Naive B cell (primary cell): ENCODE measurements at regions not wholly inside any gene's neighbourhood (a gene's known extent, or its start where the extent isn't known, plus 50 kb on each side); places are given as distances from the start of the nearest gene placed in this dataset.
"Not testable (repeated sequence)": the region's sequence is repeated elsewhere in the genome, so short reads cannot be mapped to it uniquely, and the experiment has no call there.

Experiments
- ATAC-seq, 2 donors: fragments of 150-1000 bp; cut with Tn5 transposase; 2 replicates each; pipeline ENCODE4 v1.10.0; 2021; ENCODE audit warnings: low read depth in 2 of 2, mild to moderate bottlenecking in 2 of 2, moderate library complexity in 2 of 2
- DNase-seq: peaks from one replicate; pipeline ENCODE4 v3.0.0; 2022
- H3K27ac Mint-ChIP-seq, 6 donors: one replicate each; pipeline ENCODE4 v1.8.0; 2020 to 2022; ENCODE audit warnings: mild to moderate bottlenecking in 6 of 6, mixed read lengths in 6 of 6, moderate library complexity in 5 of 6, inconsistent platforms in 2 of 6
- H3K27me3 Mint-ChIP-seq, 3 donors: one replicate each; pipeline ENCODE4 v1.8.0; 2021 to 2022; ENCODE audit warnings: mixed read lengths in 3 of 3, mild to moderate bottlenecking in 1 of 3
- H3K36me3 Mint-ChIP-seq, 2 donors: one replicate each; pipeline ENCODE4 v1.8.0; 2020 to 2022; ENCODE audit warnings: mixed read lengths in 2 of 2, inconsistent platforms in 1 of 2, mild to moderate bottlenecking in 1 of 2
- H3K4me1 Mint-ChIP-seq, 3 donors: one replicate each; pipeline ENCODE4 v1.8.0; 2020 to 2022; ENCODE audit warnings: mixed read lengths in 3 of 3, inconsistent platforms in 1 of 3, mild to moderate bottlenecking in 1 of 3, moderate library complexity in 1 of 3
- H3K4me3 Mint-ChIP-seq, 8 donors: one replicate each; pipeline ENCODE4 v1.8.0; 2020 to 2022; ENCODE audit warnings: mild to moderate bottlenecking in 8 of 8, mixed read lengths in 8 of 8, moderate library complexity in 8 of 8, inconsistent platforms in 2 of 8
- H3K9me3 Mint-ChIP-seq, 7 donors: one replicate each; pipeline ENCODE4 v1.8.0; 2020 to 2022; ENCODE audit warnings: mixed read lengths in 7 of 7, mild to moderate bottlenecking in 5 of 7, inconsistent platforms in 2 of 7, moderate library complexity in 1 of 7

- no peak overlapping the region for H3K27ac Mint-ChIP-seq
- no peak for DNase-seq
- H3K4me3 Mint-ChIP-seq, result no peak overlapping the region
- no peak for ATAC-seq
- no peaks in the 10 kb centered on the region for H3K36me3 Mint-ChIP-seq
- H3K27me3 Mint-ChIP-seq, result no peaks in the 10 kb centered on the region
- H3K4me1 Mint-ChIP-seq, result no peaks in the 10 kb centered on the region
- H3K9me3 Mint-ChIP-seq, result peaks cover 0 to 9% (median 1%) of the 10 kb centered on the region in 7 donors
Measured at GRCh38 chr15:20294651-20295237, 246.9 kb downstream of the GOLGA6L6 start.

GRCh38 chr15:20292422-20293005 lies 249.1 kb downstream of the GOLGA6L6 start:
- not testable (repeated sequence) for H3K36me3 Mint-ChIP-seq, ATAC-seq, H3K27ac Mint-ChIP-seq, H3K4me1 Mint-ChIP-seq, H3K4me3 Mint-ChIP-seq, H3K27me3 Mint-ChIP-seq, DNase-seq, H3K9me3 Mint-ChIP-seq

- H3K4me3 Mint-ChIP-seq, H3K27me3 Mint-ChIP-seq, ATAC-seq, DNase-seq, H3K9me3 Mint-ChIP-seq, H3K4me1 Mint-ChIP-seq, H3K27ac Mint-ChIP-seq, H3K36me3 Mint-ChIP-seq: not testable (repeated sequence)
Measured at GRCh38 chr15:20291616-20292015, 250.0 kb downstream of the GOLGA6L6 start.

GRCh38 chr15:20290606-20291005 lies 251.0 kb downstream of the GOLGA6L6 start:
- H3K27me3 Mint-ChIP-seq, H3K27ac Mint-ChIP-seq, H3K4me1 Mint-ChIP-seq, H3K9me3 Mint-ChIP-seq, ATAC-seq, DNase-seq, H3K4me3 Mint-ChIP-seq, H3K36me3 Mint-ChIP-seq: not testable (repeated sequence)

- not testable (repeated sequence) for H3K27me3 Mint-ChIP-seq
Measured at GRCh38 chr15:20289538-20290103, 252.0 kb downstream of the GOLGA6L6 start.

GRCh38 chr15:20288800-20289537 lies 252.6 kb downstream of the GOLGA6L6 start:
- not testable (repeated sequence) for H3K4me3 Mint-ChIP-seq, H3K9me3 Mint-ChIP-seq, H3K27ac Mint-ChIP-seq, ATAC-seq, H3K4me1 Mint-ChIP-seq, DNase-seq, H3K27me3 Mint-ChIP-seq, H3K36me3 Mint-ChIP-seq

More at GRCh38 chr15:20289538-20290103, 252.0 kb downstream of the GOLGA6L6 start:
- H3K4me3 Mint-ChIP-seq, H3K27ac Mint-ChIP-seq, ATAC-seq, H3K4me1 Mint-ChIP-seq, H3K9me3 Mint-ChIP-seq, DNase-seq, H3K36me3 Mint-ChIP-seq: not testable (repeated sequence)

GRCh38 chr15:20286559-20286958 lies 255.0 kb downstream of the GOLGA6L6 start:
- H3K9me3 Mint-ChIP-seq, result not testable (repeated sequence)

GRCh38 chr15:20285696-20286300 lies 255.8 kb downstream of the GOLGA6L6 start:
- H3K4me3 Mint-ChIP-seq, DNase-seq, H3K27ac Mint-ChIP-seq, ATAC-seq, H3K27me3 Mint-ChIP-seq, H3K9me3 Mint-ChIP-seq, H3K36me3 Mint-ChIP-seq, H3K4me1 Mint-ChIP-seq: not testable (repeated sequence)

More at GRCh38 chr15:20286559-20286958, 255.0 kb downstream of the GOLGA6L6 start:
- not testable (repeated sequence) for H3K4me3 Mint-ChIP-seq, H3K4me1 Mint-ChIP-seq, H3K36me3 Mint-ChIP-seq, H3K27ac Mint-ChIP-seq, H3K27me3 Mint-ChIP-seq, DNase-seq, ATAC-seq

GRCh38 chr15:20284891-20285535 lies 256.6 kb downstream of the GOLGA6L6 start:
- not testable (repeated sequence) for H3K4me1 Mint-ChIP-seq, H3K27ac Mint-ChIP-seq, H3K9me3 Mint-ChIP-seq, DNase-seq, H3K27me3 Mint-ChIP-seq, H3K36me3 Mint-ChIP-seq, ATAC-seq, H3K4me3 Mint-ChIP-seq

- H3K4me1 Mint-ChIP-seq, H3K9me3 Mint-ChIP-seq, DNase-seq, H3K27me3 Mint-ChIP-seq, ATAC-seq, H3K27ac Mint-ChIP-seq, H3K36me3 Mint-ChIP-seq, H3K4me3 Mint-ChIP-seq: not testable (repeated sequence)
Measured at GRCh38 chr15:20283651-20284050, 257.9 kb downstream of the GOLGA6L6 start.

GRCh38 chr15:20282491-20282943 lies 259.1 kb downstream of the GOLGA6L6 start:
- H3K4me3 Mint-ChIP-seq, result not testable (repeated sequence)

GRCh38 chr15:20281567-20282275 lies 259.9 kb downstream of the GOLGA6L6 start:
- H3K27ac Mint-ChIP-seq, ATAC-seq, H3K9me3 Mint-ChIP-seq, H3K36me3 Mint-ChIP-seq, H3K4me1 Mint-ChIP-seq, H3K27me3 Mint-ChIP-seq, DNase-seq, H3K4me3 Mint-ChIP-seq: not testable (repeated sequence)

More at GRCh38 chr15:20282491-20282943, 259.1 kb downstream of the GOLGA6L6 start:
- DNase-seq, H3K9me3 Mint-ChIP-seq, H3K4me1 Mint-ChIP-seq, H3K27ac Mint-ChIP-seq, ATAC-seq, H3K27me3 Mint-ChIP-seq, H3K36me3 Mint-ChIP-seq: not testable (repeated sequence)
